GM18520 (cell line): ENCODE measurements at regions not wholly inside any gene's neighbourhood (a gene's known extent, or its start where the extent isn't known, plus 50 kb on each side); places are given as distances from the start of the nearest gene placed in this dataset.

Experiments
- ATAC-seq: cut with Tn5 transposase; IDR thresholded peaks from one replicate; pipeline ENCODE4 v1.9.1; 2021; ENCODE audit not compliant: unreplicated experiment

DNA sequence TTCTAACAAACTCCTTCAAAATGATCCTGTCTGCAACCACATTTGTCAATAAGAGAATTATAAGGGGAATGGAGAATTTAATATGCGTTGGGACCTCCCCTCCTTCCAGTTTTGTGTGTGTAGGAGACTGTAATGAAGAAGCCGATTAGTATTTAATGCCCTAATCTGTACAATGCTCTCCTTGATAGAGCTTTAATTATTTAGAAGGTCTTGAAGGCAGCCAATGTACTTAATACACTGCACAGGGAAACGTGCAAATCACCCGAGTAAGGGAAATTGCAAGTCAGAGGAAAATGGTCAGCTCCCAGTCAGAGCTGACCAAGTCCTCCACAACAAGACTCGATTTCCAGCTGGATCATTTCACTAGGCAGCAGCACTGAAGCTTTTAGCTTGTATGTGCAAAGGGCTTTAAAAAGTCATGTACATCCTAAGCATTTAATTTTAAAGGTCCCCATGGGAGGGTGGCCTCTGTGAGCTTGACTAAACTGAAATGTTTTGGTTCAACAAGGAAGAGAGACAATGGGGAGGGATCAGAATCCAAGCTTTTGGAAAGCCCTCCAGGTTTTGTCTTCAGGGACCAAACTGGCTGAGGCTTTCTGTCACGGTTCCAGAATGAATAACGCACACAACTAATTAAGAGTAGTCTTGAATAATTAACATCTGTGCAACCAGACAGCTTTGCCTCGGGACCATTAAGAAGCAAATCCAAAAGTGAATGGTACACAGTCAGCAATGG, 159.8 kb upstream of the MITF start:
- ATAC-seq, result no peak

DNA sequence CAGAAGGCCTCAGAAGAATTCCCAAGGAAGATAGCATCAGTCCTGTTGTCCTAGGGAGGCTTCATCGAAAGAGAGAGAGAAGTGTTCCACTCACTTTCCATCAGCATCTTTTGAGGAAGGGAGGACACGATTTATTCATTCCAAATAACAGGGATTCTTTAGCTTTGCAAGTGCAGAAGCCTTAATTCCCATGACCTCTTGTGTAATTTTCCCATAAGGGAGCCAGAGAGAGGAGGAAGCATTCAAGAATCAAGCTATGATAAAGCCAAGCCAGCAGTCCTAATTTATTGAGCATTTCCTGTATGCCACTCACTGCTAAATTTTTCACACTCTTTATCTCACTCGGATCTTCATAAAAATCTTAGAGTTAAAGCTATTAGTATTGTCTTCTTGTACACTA, 169.7 kb upstream of the MITF start:
- no peak for ATAC-seq

- no peak for ATAC-seq
These were observed 170.3 kb upstream of the MITF start for GRCh38 chr3:69568951-69569350.

GRCh38 chr3:69568458-69568857, 170.8 kb upstream of the MITF start:
- no peak for ATAC-seq

DNA sequence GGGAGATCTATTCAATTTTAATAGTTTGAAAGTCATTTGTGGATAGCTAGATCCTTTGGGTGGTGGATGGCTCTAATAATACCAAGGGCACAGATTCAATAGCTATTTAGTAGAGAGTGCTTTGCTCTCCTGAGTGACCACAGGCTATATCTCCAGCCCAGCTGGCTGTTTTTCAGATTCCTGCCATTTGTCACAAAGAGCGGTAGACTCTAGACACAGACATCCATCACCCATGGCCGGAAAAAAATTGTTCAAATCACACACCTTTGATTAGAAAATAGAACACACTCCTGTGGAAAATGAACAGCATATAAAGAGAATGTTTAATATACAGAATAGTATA, 171.6 kb upstream of the MITF start:
- ATAC-seq, result no peak

DNA sequence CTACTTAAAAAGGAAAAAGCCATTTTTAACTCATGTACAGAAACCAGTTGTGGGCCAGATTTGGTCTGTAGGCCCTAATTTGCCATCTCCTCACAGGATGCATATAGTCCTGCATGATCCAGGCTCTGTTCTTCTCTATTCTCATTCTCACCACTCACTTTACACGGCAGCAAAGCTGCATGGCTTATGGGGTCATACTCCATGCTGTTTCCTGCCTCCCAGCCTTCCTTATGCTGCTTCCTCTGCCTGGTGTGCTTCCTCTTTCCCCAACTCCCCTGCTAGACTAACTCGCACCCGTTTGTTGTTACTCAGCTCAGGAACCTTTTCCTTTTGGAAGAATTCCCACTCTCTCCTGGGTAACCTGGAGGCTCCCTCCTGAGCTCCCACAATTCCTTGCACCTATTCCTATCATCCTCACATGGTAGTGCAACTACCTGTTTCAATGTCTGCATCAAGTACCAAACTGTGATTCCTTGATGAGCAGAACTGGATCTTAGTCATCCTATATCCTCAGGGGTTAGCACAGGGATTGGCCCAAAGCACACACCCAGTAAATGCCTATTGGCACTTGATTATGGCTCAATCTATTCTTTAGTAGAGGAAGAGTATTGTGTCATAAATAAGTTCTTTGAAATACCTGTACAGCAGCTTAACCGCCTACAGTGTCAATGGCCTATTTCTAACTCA, 172.1 kb upstream of the MITF start:
- no peak for ATAC-seq

DNA sequence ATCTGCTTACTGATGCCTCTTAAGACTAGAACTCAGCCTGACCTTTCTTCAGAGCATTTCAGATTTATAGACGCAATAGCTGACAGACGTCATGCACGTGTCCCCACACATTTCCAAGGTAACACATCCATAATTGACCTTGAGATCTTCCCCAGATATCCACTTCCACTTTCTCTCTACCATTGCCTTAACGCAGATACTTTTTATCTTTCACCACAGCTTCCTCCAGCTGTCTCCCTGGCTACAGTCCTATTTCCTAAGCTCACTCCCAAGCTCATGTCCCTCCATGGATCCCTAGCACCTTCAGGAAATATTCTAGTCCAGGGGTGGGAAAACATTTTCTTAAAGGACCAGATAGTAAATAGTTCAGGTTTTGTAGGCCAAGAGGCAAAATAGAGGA, 173.0 kb upstream of the MITF start:
- ATAC-seq, result no peak

DNA sequence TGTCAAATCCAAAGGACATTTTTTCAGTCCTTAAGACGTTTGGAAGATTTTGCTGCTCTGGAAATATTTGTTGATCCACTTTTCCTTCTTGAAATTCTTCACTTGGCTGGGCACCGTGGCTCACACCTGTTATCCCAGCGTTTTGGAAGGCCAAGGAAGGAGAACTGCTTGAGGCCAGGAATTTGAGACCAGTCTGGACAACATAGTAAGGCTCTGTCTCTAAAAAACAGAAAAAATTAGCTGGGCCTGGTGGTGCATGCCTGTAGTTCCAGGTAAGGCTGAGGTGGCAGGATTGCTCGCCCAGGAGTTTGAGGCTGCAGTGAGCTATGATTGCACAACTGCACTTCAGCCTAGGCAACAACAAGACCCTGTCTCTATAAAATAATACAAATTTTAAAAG, 173.9 kb upstream of the MITF start:
- ATAC-seq, result no peak

DNA sequence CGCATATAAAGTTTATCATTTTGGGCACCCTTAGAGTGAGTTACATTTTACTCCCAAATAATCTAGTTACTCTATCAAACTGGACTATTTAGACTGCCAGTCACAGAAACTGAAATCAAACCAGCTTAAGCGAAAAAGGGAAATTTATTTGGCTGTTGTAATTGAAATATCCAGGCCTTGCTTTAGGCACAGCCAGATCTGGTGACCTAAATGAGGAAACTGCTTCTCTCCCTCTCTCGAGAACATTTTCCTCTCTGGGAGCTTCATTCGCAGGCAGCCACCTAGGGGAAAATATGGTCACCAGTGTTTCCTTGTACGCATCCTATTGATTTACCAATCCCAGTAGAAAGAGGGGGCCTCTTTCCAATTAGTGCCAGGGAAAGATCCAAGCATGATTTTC, 175.3 kb upstream of the MITF start:
- no peak for ATAC-seq

GRCh38 chr3:69563151-69563550, 176.1 kb upstream of the MITF start:
- ATAC-seq, result no peak

DNA sequence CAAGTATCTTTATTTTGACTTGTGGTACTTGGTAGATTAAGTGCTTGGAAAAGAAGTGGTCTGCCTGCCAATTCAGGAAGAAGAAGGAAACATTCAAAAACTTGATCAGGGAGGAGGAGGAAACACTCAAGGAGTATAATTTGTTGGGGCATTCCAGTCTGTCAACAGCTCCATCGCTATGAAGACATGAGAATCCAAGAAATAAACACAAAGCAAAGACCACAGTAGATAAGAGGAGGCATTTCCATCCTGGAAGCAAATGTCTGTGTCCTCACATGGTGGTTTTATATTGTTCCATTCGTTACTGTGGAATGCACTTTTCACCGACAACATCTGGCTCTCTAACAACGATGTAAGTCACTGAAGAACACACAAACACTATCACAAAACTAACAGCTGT, 176.1 kb upstream of the FRMD4B start:
- no peak for ATAC-seq

- no peak for ATAC-seq
These were observed 174.9 kb upstream of the FRMD4B start for GRCh38 chr3:69560818-69561217.

- ATAC-seq, result no peak
These were observed 174.2 kb upstream of the FRMD4B start for GRCh38 chr3:69560116-69560515.

DNA sequence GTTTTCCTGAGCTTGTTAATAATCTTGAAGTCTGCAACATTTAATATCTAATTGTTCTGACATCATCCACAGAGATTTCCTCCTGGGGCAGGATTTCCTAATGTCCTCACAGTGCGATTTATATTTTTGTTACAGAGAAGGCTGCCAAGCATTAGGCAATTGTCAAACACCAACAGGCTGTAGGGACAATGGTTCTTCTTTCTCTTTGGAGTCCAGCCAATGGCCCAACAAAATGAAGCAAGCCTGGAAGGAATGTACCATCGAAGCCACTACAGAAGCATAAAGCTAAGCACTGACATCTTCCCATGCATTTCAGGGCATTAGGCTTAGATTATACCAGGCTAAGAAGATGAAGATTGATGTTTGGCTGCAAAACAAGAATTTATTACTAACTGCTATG, 173.0 kb upstream of the FRMD4B start:
- ATAC-seq, result no peak

- ATAC-seq, result no peak
These were observed 168.7 kb upstream of the FRMD4B start for GRCh38 chr3:69554576-69554975.

- ATAC-seq, result no peak
These were observed 168.0 kb upstream of the FRMD4B start for GRCh38 chr3:69553888-69554287.

GRCh38 chr3:69547461-69547880, 161.6 kb upstream of the FRMD4B start:
- no peak for ATAC-seq

DNA sequence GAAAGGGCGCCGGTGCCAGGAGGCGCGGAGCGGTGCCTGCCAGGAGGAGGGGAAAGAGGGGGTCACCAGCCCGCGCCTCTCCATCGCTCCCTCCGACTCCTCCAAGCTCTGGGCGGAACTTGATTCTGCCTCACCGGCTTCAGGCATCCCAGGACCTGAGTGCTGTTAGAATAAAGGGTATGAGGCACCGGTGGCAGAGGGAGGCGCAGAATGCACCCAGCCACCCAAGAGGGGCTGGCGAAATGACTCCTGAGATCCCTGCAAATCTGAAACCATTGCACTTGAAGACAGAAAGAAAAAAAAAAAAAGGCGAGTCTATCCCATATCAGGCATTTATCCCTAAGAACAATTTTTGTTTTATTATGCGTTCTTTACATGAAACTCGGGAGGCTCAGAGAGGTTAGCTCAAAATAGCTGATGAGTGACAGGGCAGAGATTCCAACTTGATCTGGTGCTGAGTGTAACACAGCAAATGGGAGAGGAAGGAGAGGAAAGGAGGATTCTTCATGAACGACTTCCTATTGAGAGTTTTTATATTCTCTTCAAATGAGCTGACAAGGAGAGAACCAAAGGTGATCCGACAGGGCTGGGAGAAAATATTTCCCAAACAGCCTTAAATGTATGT, 157.0 kb upstream of the FRMD4B start:
- ATAC-seq, result no peak

- no peak for ATAC-seq
These were observed 156.4 kb upstream of the FRMD4B start for GRCh38 chr3:69542089-69542804.

GRCh38 chr3:69541711-69542088, 155.8 kb upstream of the FRMD4B start:
- no peak for ATAC-seq

DNA sequence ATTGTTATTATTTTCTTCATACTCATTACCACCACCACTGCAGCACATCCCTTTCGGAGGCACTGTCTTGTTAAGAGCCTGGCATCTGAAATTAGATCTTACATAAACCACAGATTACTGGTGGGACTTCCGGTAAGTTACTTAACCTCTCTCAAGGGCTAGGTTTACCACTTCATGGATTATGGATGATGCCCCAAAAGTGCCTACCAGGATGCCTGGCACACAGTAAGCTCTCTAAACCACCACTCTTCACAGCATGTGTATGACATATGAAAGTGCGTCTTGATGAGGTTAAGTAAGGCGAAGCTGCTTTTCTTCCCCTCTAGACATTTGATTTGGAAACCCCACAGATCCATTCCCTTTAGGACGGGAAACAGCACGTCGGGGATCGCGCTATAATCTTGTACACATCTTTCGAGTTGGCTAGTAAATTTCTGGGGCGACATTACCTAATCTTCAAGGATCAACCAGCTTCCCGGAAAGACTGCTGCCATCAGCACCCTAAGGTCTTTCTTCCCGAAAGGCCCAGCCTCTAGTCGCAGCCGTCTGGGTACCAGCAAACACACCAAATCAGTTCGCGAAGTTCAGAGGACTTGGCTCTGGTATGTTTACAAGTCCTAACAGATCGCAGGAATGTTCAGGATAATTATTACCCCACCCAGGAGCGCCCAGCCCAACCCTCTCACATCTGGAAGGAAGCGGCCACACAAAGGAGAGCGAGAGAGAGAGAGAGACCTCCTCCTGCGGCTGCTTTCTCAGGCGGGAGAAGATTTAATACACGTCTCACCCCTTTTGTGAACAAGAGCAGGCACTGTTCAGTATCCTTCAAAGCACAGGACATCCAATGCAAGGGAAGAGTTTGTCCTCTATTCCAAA, 155.1 kb upstream of the FRMD4B start:
- no peak for ATAC-seq
